CD14-positive monocyte (primary cell): ENCODE measurements at regions not wholly inside any gene's neighbourhood (a gene's known extent, or its start where the extent isn't known, plus 50 kb on each side); places are given as distances from the start of the nearest gene placed in this dataset.

ENCODE experiments used
- DNase-seq, 3 donors: peaks; one replicate each; pipeline ENCODE4 v3.0.0-alpha.2; 2011 to 2022
- H2AFZ ChIP-seq: 2 replicates; pipeline ENCODE4 v1.6.0; 2012; ENCODE audit warnings: mild to moderate bottlenecking, low read depth, low read length, inconsistent platforms; ENCODE audit not compliant: insufficient read depth, poor library complexity, severe bottlenecking
- H3K27ac ChIP-seq, 2 donors: 1 replicate in 1 of 2; 2 replicates in 1 of 2; pipeline ENCODE4 v1.5.1; 2012 to 2013; ENCODE audit warnings: low read length in 2 of 2, control low read depth in 1 of 2, inconsistent platforms in 1 of 2, low read depth in 1 of 2, mild to moderate bottlenecking in 1 of 2
- H3K27me3 ChIP-seq, 2 donors: one replicate each; pipeline versions ENCODE4 v1.6.0 to v1.6.1; 2011 to 2013; ENCODE audit warnings: low read length in 2 of 2; ENCODE audit not compliant: control insufficient read depth in 2 of 2, insufficient read depth in 2 of 2
- H3K36me3 ChIP-seq, 2 donors: replicated peaks in 1 of 2; 1 replicate in 1 of 2; 2 replicates in 1 of 2; pipeline versions ENCODE4 v1.5.1 to v1.6.1; 2012 to 2013; ENCODE audit warnings: low read length in 2 of 2, control low read depth in 1 of 2, inconsistent platforms in 1 of 2, mild to moderate bottlenecking in 1 of 2; ENCODE audit not compliant: insufficient read depth in 2 of 2, control insufficient read depth in 1 of 2
- H3K4me1 ChIP-seq, 2 donors: 1 replicate in 1 of 2; 2 replicates in 1 of 2; pipeline versions ENCODE4 v1.5.1 to v1.6.1; 2012 to 2013; ENCODE audit warnings: low read length in 2 of 2, control low read depth in 1 of 2, inconsistent platforms in 1 of 2, mild to moderate bottlenecking in 1 of 2, moderate library complexity in 1 of 2; ENCODE audit not compliant: insufficient read depth in 2 of 2, control insufficient read depth in 1 of 2
- H3K4me2 ChIP-seq: replicated peaks from 2 replicates; pipeline ENCODE3; 2012; ENCODE audit warnings: low read length, moderate library complexity, mild to moderate bottlenecking; ENCODE audit not compliant: poor library complexity, severe bottlenecking; ENCODE audit errors: extremely low read depth
- H3K4me3 ChIP-seq, 3 experiments: fragments of 200-600 bp in 1 of 3; sonication (generic) in 1 of 3; replicated peaks in 1 of 3; 1 replicate in 2 of 3; 2 replicates in 1 of 3; pipeline ENCODE4 v1.5.1; 2011 to 2013; ENCODE audit warnings: low read length in 3 of 3, mild to moderate bottlenecking in 3 of 3, control low read depth in 2 of 3, low read depth in 2 of 3, inconsistent platforms in 1 of 3, moderate library complexity in 1 of 3
- H3K79me2 ChIP-seq: 2 replicates; pipeline ENCODE4 v1.6.0; 2012; ENCODE audit warnings: mild to moderate bottlenecking, control low read depth, inconsistent platforms, low read length, moderate library complexity; ENCODE audit not compliant: insufficient read depth
- H3K9ac ChIP-seq: 2 replicates; pipeline ENCODE4 v1.6.0; 2017; ENCODE audit warnings: low read length, mild to moderate bottlenecking; ENCODE audit not compliant: insufficient read depth, poor library complexity, severe bottlenecking
- H3K9me3 ChIP-seq, 2 donors: replicated peaks in 1 of 2; 1 replicate in 1 of 2; 2 replicates in 1 of 2; pipeline versions ENCODE4 v1.5.1 to v1.6.1; 2012 to 2013; ENCODE audit warnings: low read length in 2 of 2, control low read depth in 1 of 2; ENCODE audit not compliant: control insufficient read depth in 1 of 2, insufficient read depth in 1 of 2
- H4K20me1 ChIP-seq: 2 replicates; pipeline ENCODE4 v1.6.0; 2012; ENCODE audit warnings: mild to moderate bottlenecking, low read length, control low read depth, moderate library complexity; ENCODE audit not compliant: insufficient read depth
- H3K27ac Mint-ChIP-seq, 7 donors: one replicate each; pipeline ENCODE4 v1.8.0; 2020; ENCODE audit warnings: mild to moderate bottlenecking in 7 of 7, mixed read lengths in 7 of 7, moderate library complexity in 6 of 7, inconsistent platforms in 2 of 7
- H3K27me3 Mint-ChIP-seq, 3 donors: one replicate each; pipeline ENCODE4 v1.8.0; 2021 to 2022; ENCODE audit warnings: low read depth in 3 of 3, mild to moderate bottlenecking in 3 of 3, mixed read lengths in 3 of 3, moderate library complexity in 3 of 3, inconsistent platforms in 1 of 3
- H3K36me3 Mint-ChIP-seq, 2 donors: one replicate each; pipeline ENCODE4 v1.8.0; 2020; ENCODE audit warnings: mixed read lengths in 2 of 2, inconsistent platforms in 1 of 2, mild to moderate bottlenecking in 1 of 2
- H3K4me1 Mint-ChIP-seq: one replicate; pipeline ENCODE4 v1.8.0; 2020; ENCODE audit warnings: mild to moderate bottlenecking, mixed read lengths
- H3K4me3 Mint-ChIP-seq, 2 donors: one replicate each; pipeline ENCODE4 v1.8.0; 2020; ENCODE audit warnings: mild to moderate bottlenecking in 2 of 2, mixed read lengths in 2 of 2, moderate library complexity in 1 of 2
- H3K9me3 Mint-ChIP-seq, 7 donors: one replicate each; pipeline ENCODE4 v1.8.0; 2020 to 2022; ENCODE audit warnings: mixed read lengths in 7 of 7, mild to moderate bottlenecking in 6 of 7, moderate library complexity in 6 of 7, inconsistent platforms in 2 of 7
- CTCF ChIP-seq: fragments of 200-600 bp; IDR thresholded peaks from one replicate; pipeline ENCODE4 v1.8.0; 2022; ENCODE audit warnings: antibody characterized with exemption, mild to moderate bottlenecking
- WGBS: methylation state at CpG from one replicate; pipeline ENCODE4 v1.1.5; 2013; ENCODE audit warnings: missing lambda C conversion rate; ENCODE audit not compliant: insufficient coverage; 5-methylcytosine and 5-hydroxymethylcytosine counted together
- intact Hi-C, 2 donors: fragments of 100-400 bp; cut with micrococcal nuclease; formaldehyde crosslinking; loops; one replicate each; pipeline versions ENCODE4 v1.15.0 to v1.15.1; 2023

- intact Hi-C loops: no loop called here
- no peak overlapping the region for H3K4me2 ChIP-seq
- TF ChIP-seq CTCF: no peak
- no peak overlapping the region for H3K9ac ChIP-seq
- H3K4me3 ChIP-seq: no peak overlapping the region
- no peak overlapping the region for H2AFZ ChIP-seq
- no peaks in the 10 kb centered on the region for H3K79me2 ChIP-seq
- Mint-ChIP-seq H3K27ac (no peak overlapping the region), H3K4me1 (no peaks in the 10 kb centered on the region), H3K9me3 (peaks cover 0 to 12% (median 2%) of the 10 kb centered on the region in 7 donors), H3K27me3 (no peaks in the 10 kb centered on the region), H3K36me3 (no peaks in the 10 kb centered on the region), H3K4me3 (no peak overlapping the region)
- no peaks in the 10 kb centered on the region for H4K20me1 ChIP-seq
- no peaks in the 10 kb centered on the region for H3K4me1 ChIP-seq
- DNase-seq: no peak
- no peaks in the 10 kb centered on the region for H3K27me3 ChIP-seq
- no peak overlapping the region for H3K27ac ChIP-seq
- H3K9me3 ChIP-seq: no peaks in the 10 kb centered on the region
- WGBS: 100% methylated on average over 1 of the region's 6 CpGs
- H3K36me3 ChIP-seq: no peaks in the 10 kb centered on the region
Measured at GRCh38 chr16:65196420-65197075, 74.7 kb upstream of the CDH11 start.

GRCh38 chr16:65195998-65196397 is 74.1 kb upstream of the CDH11 start:
- no peak for DNase-seq

More at GRCh38 chr16:65195998-65196397, 74.1 kb upstream of the CDH11 start:
- no peaks in the 10 kb centered on the region for H3K36me3 Mint-ChIP-seq
- Histone ChIP-seq H3K36me3 (no peaks in the 10 kb centered on the region), H3K27me3 (no peaks in the 10 kb centered on the region), H3K4me1 (no peaks in the 10 kb centered on the region), H3K9me3 (no peaks in the 10 kb centered on the region), H3K9ac (no peak overlapping the region), H3K4me3 (no peak overlapping the region), H3K4me2 (no peak overlapping the region), H4K20me1 (no peaks in the 10 kb centered on the region), H3K79me2 (no peaks in the 10 kb centered on the region), H2AFZ (no peak overlapping the region), H3K27ac (no peak overlapping the region)
- no peak overlapping the region for H3K27ac Mint-ChIP-seq
- H3K4me1 Mint-ChIP-seq: no peaks in the 10 kb centered on the region
- no peak for TF ChIP-seq CTCF
- peaks cover 0 to 8% (median 2%) of the 10 kb centered on the region in 7 donors for H3K9me3 Mint-ChIP-seq
- no peaks in the 10 kb centered on the region for H3K27me3 Mint-ChIP-seq
- WGBS: no CpG with 5 or more reads among the region's 2 CpGs
- intact Hi-C loops: no loop called here
- H3K4me3 Mint-ChIP-seq: no peak overlapping the region
